Peyer's patch (tissue), 4 donors: ENCODE measurements at regions not wholly inside any gene's neighbourhood (a gene's known extent, or its start where the extent isn't known, plus 50 kb on each side); places are given as distances from the start of the nearest gene placed in this dataset.
A peak's percentile ranks its signal among the peaks of the same experiment; 100 is the strongest.

Source experiments
- DNase-seq, 3 donors: peaks; one replicate each; pipeline ENCODE4 v3.0.0-alpha.2; 2017 to 2019
- H3K27ac ChIP-seq, 4 donors: fragments of 200-600 bp; sonication (generic); one replicate each; pipeline ENCODE4 v1.5.1; 2016 to 2019
- H3K27me3 ChIP-seq, 2 donors: fragments of 200-600 bp; sonication (generic); one replicate each; pipeline ENCODE4 v1.5.1; 2019
- H3K36me3 ChIP-seq, 3 donors: fragments of 200-600 bp; sonication (generic); one replicate each; pipeline ENCODE4 v1.5.1; 2016 to 2019
- H3K4me1 ChIP-seq, 4 donors: fragments of 200-600 bp; sonication (generic); one replicate each; pipeline ENCODE4 v1.5.1; 2016 to 2019
- H3K4me3 ChIP-seq, 4 donors: fragments of 200-600 bp; sonication (generic); 1 replicate in 3 of 4; 2 replicates in 1 of 4; pipeline ENCODE4 v1.5.1; 2016 to 2019; ENCODE audit warnings: mild to moderate bottlenecking in 1 of 4
- H3K9me3 ChIP-seq, 4 donors: fragments of 200-600 bp; sonication (generic); one replicate each; pipeline ENCODE4 v1.5.1; 2016 to 2019; ENCODE audit warnings: mild to moderate bottlenecking in 1 of 4
- POLR2A ChIP-seq, 2 donors: fragments of 450-650 bp; IDR thresholded peaks; one replicate each; pipeline ENCODE4 v1.5.1; 2017; ENCODE audit warnings: antibody characterized with exemption in 2 of 2, mild to moderate bottlenecking in 2 of 2, moderate library complexity in 2 of 2
- TF ChIP-seq, protein P1 (sequence below), 6 experiments: fragments of 450-650 bp in 4 of 6; fragments of 200-600 bp in 2 of 6; sonication (generic) in 1 of 6; IDR thresholded peaks; one replicate each; pipeline ENCODE4 v1.5.1; 2017 to 2019; ENCODE audit warnings: antibody characterized with exemption in 6 of 6, mild to moderate bottlenecking in 3 of 6, moderate library complexity in 1 of 6

DNA sequence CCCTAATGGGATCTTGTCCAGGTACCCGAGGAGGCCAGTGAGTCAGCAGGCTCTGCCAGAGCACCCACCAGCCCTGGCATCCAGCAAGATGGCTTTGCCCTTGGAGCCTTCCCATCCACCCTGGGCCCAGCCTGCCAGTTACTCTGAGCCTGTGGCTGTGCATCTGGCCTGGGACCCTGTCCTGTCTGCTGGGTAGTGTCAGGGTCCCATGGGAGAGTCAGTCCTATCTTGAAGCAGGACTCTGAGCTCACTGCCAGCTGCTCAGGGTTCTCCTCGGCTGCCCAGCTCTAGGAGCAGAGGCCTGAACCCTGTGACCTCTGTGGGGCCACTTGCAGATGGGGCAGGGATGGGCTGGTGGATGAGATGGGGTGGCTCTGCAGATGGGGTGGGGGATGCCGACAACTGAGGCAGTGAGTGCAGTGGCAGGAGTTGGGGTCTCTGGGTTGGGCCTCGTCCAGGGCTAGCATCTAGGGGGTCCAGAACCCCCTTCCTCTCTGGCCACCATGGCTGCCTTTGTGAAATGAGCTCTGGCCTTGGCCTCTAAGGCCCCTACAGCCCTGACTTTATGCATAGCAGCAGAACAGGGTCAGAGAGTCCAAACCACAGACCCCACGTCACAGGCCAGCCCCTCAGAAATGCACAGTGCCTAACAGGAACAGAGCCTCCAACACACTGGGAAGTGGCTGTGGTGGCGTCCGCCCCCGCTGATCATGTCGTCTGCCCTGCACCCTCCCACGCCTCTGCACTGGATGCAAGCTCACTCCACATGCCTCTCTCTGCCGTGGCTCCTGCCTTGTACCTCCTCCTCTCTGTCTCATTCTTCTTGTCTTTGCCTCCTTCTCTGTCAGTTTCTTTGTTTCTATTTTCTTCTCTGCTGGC lies 88.1 kb upstream of the RET start:
- Histone ChIP-seq H3K27me3 (no peaks in the 10 kb centered on the region), H3K4me3 (no peak overlapping the region), H3K27ac (no peak overlapping the region), H3K36me3 (no peaks in the 10 kb centered on the region), H3K4me1 (no peaks in the 10 kb centered on the region), H3K9me3 (no peaks in the 10 kb centered on the region)
- peak in 2 of 3 donors; percentile 34 to 41 for DNase-seq
- TF ChIP-seq, protein P1, sequence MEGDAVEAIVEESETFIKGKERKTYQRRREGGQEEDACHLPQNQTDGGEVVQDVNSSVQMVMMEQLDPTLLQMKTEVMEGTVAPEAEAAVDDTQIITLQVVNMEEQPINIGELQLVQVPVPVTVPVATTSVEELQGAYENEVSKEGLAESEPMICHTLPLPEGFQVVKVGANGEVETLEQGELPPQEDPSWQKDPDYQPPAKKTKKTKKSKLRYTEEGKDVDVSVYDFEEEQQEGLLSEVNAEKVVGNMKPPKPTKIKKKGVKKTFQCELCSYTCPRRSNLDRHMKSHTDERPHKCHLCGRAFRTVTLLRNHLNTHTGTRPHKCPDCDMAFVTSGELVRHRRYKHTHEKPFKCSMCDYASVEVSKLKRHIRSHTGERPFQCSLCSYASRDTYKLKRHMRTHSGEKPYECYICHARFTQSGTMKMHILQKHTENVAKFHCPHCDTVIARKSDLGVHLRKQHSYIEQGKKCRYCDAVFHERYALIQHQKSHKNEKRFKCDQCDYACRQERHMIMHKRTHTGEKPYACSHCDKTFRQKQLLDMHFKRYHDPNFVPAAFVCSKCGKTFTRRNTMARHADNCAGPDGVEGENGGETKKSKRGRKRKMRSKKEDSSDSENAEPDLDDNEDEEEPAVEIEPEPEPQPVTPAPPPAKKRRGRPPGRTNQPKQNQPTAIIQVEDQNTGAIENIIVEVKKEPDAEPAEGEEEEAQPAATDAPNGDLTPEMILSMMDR (IDR thresholded peaks at IDR 0.05), result no peak
- TF ChIP-seq POLR2A (IDR thresholded peaks at IDR 0.05), result no peak

DNA sequence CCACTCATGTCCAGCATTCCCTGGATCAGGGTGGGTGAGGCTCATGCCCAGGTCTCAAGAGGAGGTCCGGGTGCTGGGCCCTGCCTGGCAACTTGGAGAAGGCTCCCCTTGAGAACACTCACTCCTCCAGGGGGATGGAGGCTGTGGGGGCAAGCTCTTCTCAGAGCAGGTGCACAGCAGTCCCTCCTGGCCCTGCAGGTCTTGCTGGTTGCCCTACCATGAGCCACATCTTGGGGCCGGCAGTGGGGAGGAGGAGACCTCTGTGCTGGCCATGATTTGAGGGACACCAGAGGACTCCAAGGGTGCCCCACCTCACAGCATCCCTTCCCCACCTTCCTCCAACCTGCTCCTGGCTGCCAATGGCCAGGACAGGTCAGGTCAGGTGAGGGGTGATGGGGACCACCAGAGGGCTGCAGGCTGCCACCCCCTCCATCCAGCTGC lies 87.4 kb upstream of the RET start:
- Histone ChIP-seq H3K9me3 (no peaks in the 10 kb centered on the region), H3K27ac (no peak overlapping the region), H3K4me3 (no peak overlapping the region), H3K4me1 (no peaks in the 10 kb centered on the region), H3K27me3 (no peaks in the 10 kb centered on the region), H3K36me3 (no peaks in the 10 kb centered on the region)
- TF ChIP-seq POLR2A (IDR thresholded peaks at IDR 0.05), result no peak
- TF ChIP-seq, protein P1 (IDR thresholded peaks at IDR 0.05), result no peak
- no peak for DNase-seq

DNA sequence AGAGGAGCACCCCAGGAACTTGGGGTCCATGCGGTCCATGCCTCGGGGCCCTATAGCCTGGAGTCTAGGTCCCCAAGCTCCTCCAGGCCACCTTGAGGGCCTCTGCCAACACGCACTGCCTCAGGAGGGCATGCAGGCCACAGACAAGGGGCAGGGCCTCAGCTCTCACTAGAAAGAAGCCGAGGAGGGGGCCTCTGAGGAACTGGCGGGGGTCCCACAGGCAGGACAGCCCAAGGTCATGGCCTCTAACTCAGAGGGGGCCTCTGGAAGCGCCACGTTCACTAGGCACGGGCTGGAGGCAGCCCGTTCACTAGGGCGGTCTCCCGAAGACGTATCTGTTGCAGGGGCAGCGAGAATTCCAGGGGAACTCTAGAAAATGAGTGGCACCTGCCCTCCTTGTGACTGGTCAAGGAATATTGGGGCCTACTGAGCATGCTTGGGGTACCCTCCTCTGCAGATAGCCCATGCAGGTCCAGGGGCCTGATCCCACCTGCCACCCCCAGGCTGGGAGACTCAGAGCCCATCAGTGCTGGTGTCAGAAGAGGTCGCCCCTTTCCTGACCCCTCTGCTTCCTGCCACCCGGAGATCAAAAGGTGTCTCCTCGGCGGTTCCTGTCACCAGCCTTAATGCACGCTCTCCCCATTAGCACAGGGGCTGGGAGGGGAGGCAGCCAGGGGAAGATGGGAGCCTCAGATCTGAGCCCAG lies 86.7 kb upstream of the RET start:
- no peak overlapping the region for H3K27ac ChIP-seq
- no peaks in the 10 kb centered on the region for H3K27me3 ChIP-seq
- H3K36me3 ChIP-seq, result no peaks in the 10 kb centered on the region
- DNase-seq, result peak in 1 of 3 donors; percentile 29
- H3K4me1 ChIP-seq, result no peaks in the 10 kb centered on the region
- TF ChIP-seq, protein P1 (IDR thresholded peaks at IDR 0.05), result no peak
- no peak for TF ChIP-seq POLR2A (IDR thresholded peaks at IDR 0.05)
- H3K9me3 ChIP-seq, result no peaks in the 10 kb centered on the region
- H3K4me3 ChIP-seq, result no peak overlapping the region

DNA sequence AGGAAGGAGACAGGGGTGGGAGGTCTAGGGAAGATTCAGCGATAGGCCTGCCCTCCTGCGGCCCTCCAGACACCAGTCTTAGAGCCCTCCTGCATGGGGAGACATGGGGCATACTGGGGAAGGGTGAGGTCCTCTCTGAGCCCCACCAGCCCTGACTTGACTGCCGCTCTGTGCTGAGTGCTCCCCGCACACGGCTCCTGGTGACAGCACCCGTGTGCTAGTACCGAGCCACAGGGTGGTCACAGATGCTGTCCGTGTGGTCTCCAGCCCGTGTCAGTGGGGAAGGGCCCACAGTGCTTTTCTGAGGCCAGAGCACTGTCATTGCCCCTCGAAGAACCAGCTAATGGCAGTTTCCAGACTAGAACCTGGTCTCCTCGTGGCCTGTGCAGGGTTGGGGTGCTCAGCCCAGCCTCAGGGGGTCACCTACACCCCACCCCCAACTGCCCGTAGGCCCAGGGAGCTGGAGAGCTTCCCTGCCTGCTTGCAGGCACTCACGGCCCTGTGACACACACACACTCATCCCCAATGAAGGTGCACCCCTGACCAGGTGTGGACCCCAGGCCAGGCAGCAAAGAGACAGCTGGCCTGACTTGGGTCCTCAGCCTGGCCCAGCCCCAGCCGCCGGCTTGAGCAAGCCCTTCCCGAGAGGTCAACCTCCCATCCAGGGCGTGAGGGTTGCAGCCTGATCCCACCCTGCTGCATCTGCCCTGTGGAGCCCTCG lies 86.0 kb upstream of the RET start:
- H3K9me3 ChIP-seq, result no peaks in the 10 kb centered on the region
- H3K4me3 ChIP-seq, result no peak overlapping the region
- no peak overlapping the region for H3K27ac ChIP-seq
- H3K4me1 ChIP-seq, result no peaks in the 10 kb centered on the region
- TF ChIP-seq, protein P1 (IDR thresholded peaks at IDR 0.05), result no peak
- no peak for TF ChIP-seq POLR2A (IDR thresholded peaks at IDR 0.05)
- H3K36me3 ChIP-seq, result no peaks in the 10 kb centered on the region
- H3K27me3 ChIP-seq, result no peaks in the 10 kb centered on the region
- DNase-seq, result no peak

DNA sequence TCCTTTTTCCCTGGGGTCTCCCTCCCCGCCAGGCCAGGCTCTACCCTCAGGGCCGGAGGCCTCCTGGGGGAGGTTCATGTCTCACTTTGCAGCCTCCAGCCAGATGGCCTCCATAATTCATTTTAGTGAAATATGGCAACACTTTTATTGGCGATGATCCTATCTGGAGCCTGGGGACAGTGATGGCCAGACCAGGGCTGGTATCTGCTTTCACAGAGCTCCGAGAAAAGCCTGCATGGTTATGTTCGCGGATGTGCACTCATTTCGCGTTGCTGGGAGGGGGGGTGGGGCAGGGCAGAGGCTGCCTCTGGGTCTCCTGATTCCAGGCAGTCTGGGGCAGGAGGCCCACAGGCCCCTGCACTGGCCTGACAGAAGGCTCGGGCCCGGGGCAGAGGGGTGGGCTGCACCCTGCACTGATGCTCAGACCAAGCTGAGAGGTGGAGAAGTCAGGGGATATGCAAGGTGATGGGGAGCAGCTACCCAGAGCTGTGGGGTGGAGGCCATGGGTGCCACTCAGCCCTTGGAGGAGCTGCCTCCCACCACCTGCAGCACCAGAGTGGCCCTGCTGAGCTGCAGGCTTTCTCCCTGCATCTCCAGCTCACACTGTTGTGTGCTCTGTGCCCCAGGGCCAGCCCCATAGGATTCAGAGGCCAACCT lies 85.3 kb upstream of the RET start:
- no peaks in the 10 kb centered on the region for H3K4me1 ChIP-seq
- peak in 1 of 3 donors; percentile 34 for DNase-seq
- no peaks in the 10 kb centered on the region for H3K27me3 ChIP-seq
- H3K27ac ChIP-seq, result no peak overlapping the region
- H3K36me3 ChIP-seq, result no peaks in the 10 kb centered on the region
- H3K9me3 ChIP-seq, result no peaks in the 10 kb centered on the region
- no peak overlapping the region for H3K4me3 ChIP-seq
- TF ChIP-seq, protein P1 (IDR thresholded peaks at IDR 0.05), result no peak
